Tibial artery (tissue), 4 donors: ENCODE measurements at regions not wholly inside any gene's neighbourhood (a gene's known extent, or its start where the extent isn't known, plus 50 kb on each side); places are given as distances from the start of the nearest gene placed in this dataset.

Experiments used
- DNase-seq, 2 donors: peaks; one replicate each; pipeline ENCODE4 v3.0.0-alpha.2; 2019
- H3K27ac ChIP-seq, 2 donors: fragments of 200-600 bp; sonication (generic) in 1 of 2; 1 replicate in 1 of 2; 2 replicates in 1 of 2; pipeline ENCODE4 v1.5.1; 2018 to 2019; ENCODE audit warnings: mild to moderate bottlenecking in 1 of 2
- H3K27me3 ChIP-seq, 2 donors: fragments of 200-600 bp; sonication (generic) in 1 of 2; one replicate each; pipeline versions ENCODE4 v1.5.1 to v1.6.0; 2016 to 2019
- H3K36me3 ChIP-seq, 3 donors: fragments of 200-600 bp; sonication (generic) in 2 of 3; one replicate each; pipeline ENCODE4 v1.5.1; 2016 to 2019; ENCODE audit warnings: mild to moderate bottlenecking in 2 of 3
- H3K4me1 ChIP-seq, 4 donors: fragments of 200-600 bp; sonication (generic) in 2 of 4; 1 replicate in 3 of 4; 2 replicates in 1 of 4; pipeline ENCODE4 v1.5.1; 2016 to 2019
- H3K4me3 ChIP-seq, 2 donors: fragments of 200-600 bp; sonication (generic) in 1 of 2; 1 replicate in 1 of 2; 2 replicates in 1 of 2; pipeline ENCODE4 v1.5.1; 2018 to 2019; ENCODE audit warnings: mild to moderate bottlenecking in 2 of 2
- H3K9me3 ChIP-seq, 3 donors: fragments of 200-600 bp; sonication (generic) in 1 of 3; one replicate each; pipeline ENCODE4 v1.5.1; 2016 to 2019
- intact Hi-C: fragments of 100-400 bp; cut with DNase I; formaldehyde crosslinking; loops from one replicate; pipeline ENCODE4 v1.15.0; 2023; ENCODE audit warnings: low total_unique reads
- TF ChIP-seq, protein P1 (sequence below), 2 experiments: fragments of 200-600 bp in 1 of 2; fragments of 450-650 bp in 1 of 2; IDR thresholded peaks; one replicate each; pipeline ENCODE4 v1.5.1; 2017 to 2019; ENCODE audit warnings: antibody characterized with exemption in 2 of 2, mild to moderate bottlenecking in 1 of 2, moderate library complexity in 1 of 2

DNA sequence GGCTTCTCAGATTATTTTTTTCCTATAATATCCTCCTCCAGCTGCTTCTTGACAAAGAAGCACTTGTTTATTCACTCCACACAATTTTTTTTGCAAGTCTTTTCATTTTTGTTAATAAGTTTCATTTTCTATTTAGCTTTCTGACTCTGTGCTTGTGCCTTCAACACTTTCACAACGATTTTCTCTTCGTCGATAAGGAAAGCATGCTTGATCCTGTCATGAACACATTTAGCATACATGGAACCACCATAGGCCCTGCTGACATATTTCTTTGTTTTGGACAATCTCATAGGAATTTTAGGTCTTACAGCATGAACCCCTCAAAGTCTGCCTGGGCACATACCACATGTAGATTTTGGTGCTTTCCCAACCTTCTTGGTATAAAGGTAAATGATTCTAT, 346.0 kb downstream of the KCNRG start:
- Histone ChIP-seq H3K27ac (no peak overlapping the region), H3K9me3 (no peaks in the 10 kb centered on the region), H3K4me3 (no peak overlapping the region), H3K4me1 (peaks cover 0 to 23% (median 20%) of the 10 kb centered on the region in 4 donors), H3K36me3 (no peaks in the 10 kb centered on the region), H3K27me3 (no peaks in the 10 kb centered on the region)
- TF ChIP-seq, protein P1, sequence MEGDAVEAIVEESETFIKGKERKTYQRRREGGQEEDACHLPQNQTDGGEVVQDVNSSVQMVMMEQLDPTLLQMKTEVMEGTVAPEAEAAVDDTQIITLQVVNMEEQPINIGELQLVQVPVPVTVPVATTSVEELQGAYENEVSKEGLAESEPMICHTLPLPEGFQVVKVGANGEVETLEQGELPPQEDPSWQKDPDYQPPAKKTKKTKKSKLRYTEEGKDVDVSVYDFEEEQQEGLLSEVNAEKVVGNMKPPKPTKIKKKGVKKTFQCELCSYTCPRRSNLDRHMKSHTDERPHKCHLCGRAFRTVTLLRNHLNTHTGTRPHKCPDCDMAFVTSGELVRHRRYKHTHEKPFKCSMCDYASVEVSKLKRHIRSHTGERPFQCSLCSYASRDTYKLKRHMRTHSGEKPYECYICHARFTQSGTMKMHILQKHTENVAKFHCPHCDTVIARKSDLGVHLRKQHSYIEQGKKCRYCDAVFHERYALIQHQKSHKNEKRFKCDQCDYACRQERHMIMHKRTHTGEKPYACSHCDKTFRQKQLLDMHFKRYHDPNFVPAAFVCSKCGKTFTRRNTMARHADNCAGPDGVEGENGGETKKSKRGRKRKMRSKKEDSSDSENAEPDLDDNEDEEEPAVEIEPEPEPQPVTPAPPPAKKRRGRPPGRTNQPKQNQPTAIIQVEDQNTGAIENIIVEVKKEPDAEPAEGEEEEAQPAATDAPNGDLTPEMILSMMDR (IDR thresholded peaks at IDR 0.05), result no peak
- DNase-seq, result no peak
- intact Hi-C loops, result no loop called here

DNA sequence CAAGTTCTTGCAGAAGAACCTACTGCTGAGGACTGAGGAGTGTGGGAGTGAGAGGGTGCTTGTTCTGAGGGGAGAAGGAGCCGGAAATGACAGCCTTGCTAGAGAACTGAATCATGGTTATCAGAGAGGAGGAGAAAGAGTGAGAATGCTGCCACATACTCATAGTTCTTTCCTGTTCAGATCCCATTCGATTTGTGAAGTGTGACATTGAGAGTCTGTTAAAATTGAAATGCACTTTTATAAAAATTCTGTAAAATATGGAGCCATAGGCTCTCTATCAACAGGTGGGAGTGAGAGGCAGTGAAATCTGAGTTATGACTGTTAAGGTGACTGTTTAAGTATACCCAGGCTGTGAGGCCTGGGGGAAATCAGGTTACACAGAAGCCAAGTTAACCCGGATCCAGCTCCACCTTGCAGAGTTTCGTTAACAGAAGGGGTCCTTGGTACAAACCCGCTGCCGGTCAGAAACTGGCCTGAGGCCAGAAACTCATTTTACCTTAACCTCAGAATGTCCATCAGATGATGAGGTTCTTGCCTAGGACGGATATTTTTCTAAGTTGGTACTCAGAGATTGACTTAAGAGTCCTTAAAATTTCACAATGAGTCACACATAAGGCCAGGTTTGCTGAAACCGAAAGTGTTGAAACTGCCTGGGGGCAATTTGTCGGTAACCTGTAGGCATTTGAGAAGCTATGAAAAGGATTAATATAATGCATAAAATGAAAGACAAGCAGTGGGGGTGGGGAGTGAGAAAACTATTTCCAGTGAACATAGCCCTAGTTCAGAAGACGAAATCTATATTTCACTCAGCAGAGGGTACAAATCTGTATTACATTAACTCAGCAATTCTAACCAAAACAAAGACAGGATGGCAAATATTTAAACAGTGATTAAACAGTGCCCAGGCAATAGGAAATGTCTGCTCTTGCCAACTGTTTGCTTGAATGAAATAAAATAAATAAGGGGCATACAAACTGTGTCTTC, 350.5 kb downstream of the KCNRG start:
- intact Hi-C loops, result no loop called here
- no peaks in the 10 kb centered on the region for H3K27me3 ChIP-seq
- DNase-seq, result no peak
- no peaks in the 10 kb centered on the region for H3K36me3 ChIP-seq
- no peaks in the 10 kb centered on the region for H3K4me1 ChIP-seq
- no peaks in the 10 kb centered on the region for H3K9me3 ChIP-seq
- TF ChIP-seq, protein P1 (IDR thresholded peaks at IDR 0.05), result no peak
- no peak overlapping the region for H3K27ac ChIP-seq
- H3K4me3 ChIP-seq, result no peak overlapping the region

DNA sequence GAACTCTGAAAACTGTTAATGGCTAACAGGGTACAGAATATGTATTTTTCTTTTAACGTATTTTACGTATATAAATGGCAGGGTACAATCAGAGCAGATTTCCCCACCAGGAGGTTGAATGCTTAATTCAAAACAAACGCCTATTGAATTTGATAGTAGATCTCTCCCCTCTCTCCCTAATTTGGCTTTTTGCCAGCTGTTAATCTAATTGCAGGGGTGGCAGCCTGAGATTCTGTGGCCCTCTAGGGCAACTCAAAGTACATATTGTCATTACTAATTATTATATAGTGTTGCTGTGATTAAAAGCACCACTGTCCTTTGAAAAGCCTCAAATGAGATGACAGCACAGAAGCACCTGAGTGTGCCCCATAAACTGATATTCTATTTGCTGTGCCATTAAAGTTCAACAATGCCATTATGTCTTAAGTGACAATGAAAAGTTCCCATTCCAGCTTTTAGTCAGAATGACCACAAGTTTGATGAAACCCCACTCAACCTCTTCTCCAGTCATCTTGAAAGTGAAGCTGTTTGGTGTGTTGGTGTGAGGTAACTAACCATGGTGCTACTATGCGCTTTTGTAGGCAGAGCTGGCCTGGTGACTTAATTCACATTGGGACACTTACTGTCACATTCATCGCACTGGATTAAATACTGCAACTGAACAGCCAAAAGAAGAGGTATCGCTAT, 351.4 kb downstream of the KCNRG start:
- no peak overlapping the region for H3K27ac ChIP-seq
- DNase-seq, result no peak
- intact Hi-C loops, result no loop called here

DNA sequence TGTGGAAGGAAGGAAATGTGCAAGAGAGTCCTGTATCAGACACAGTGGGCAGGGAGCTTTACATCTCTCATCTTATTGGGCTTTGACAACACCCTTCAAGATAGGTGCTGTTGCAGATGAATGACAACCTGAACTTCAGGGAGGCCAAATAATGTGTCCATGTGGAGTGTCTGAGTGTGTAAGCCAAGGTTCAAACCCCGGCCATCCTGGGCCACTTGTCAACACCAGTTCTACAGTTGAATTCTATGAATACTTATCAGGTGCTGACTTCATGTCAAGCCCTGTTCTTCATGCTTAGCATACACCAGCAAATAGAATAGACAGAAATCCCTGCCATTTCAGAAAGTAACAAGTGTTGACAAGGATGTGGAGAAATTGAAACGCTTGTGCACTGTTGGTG, 354.4 kb downstream of the KCNRG start:
- Histone ChIP-seq H3K9me3 (no peaks in the 10 kb centered on the region), H3K36me3 (no peaks in the 10 kb centered on the region), H3K4me3 (no peak overlapping the region), H3K27ac (no peak overlapping the region), H3K27me3 (no peaks in the 10 kb centered on the region), H3K4me1 (no peaks in the 10 kb centered on the region)
- DNase-seq, result no peak
- TF ChIP-seq, protein P1 (IDR thresholded peaks at IDR 0.05), result no peak
- intact Hi-C loops, result no loop called here

More for the DNA sequence above, 351.4 kb downstream of the KCNRG start:
- Histone ChIP-seq H3K4me1 (no peaks in the 10 kb centered on the region), H3K36me3 (no peaks in the 10 kb centered on the region), H3K4me3 (no peak overlapping the region), H3K27me3 (no peaks in the 10 kb centered on the region), H3K9me3 (no peaks in the 10 kb centered on the region)
- TF ChIP-seq, protein P1 (IDR thresholded peaks at IDR 0.05), result no peak

DNA sequence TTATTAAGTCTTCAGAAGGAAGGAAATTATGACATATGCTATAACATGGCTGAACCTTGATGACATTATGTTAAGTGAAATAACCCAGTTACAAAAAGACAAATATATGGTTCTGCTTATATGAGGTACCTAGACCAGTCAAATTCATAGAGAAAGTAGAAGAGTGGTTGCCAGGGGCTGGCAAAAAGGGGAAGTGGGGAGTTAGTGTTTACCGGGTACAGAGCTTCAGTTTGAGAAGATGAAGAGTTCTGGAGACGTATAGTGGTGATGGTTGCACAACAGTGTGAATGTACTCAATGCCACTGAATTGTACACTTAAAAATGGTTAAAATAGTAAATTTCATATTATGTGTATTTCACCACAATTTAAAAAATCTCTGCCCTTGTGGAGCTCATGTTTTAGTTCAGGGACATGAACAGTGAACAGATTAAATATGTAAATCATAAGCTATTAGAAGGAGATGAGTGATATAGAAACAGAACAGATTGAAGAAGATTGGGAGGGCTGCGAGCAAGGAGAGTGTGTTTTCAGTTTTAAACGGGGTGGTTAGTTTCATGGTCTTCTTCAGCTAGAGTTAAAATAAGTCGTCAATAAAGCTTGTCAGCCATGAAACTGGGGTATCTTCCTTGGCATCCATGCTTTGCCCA, 355.2 kb downstream of the KCNRG start:
- TF ChIP-seq, protein P1 (IDR thresholded peaks at IDR 0.05), result no peak
- DNase-seq, result no peak
- no peaks in the 10 kb centered on the region for H3K27me3 ChIP-seq
- H3K9me3 ChIP-seq, result no peaks in the 10 kb centered on the region
- no peaks in the 10 kb centered on the region for H3K36me3 ChIP-seq
- H3K4me1 ChIP-seq, result no peaks in the 10 kb centered on the region
- H3K27ac ChIP-seq, result no peak overlapping the region
- no peak overlapping the region for H3K4me3 ChIP-seq
- intact Hi-C loops, result no loop called here
